Upper lobe of left lung (tissue), 4 donors: ENCODE measurements at regions not wholly inside any gene's neighbourhood (a gene's known extent, or its start where the extent isn't known, plus 50 kb on each side); places are given as distances from the start of the nearest gene placed in this dataset.

Source experiments
- CTCF ChIP-seq, 6 experiments: fragments of 450-650 bp in 4 of 6; fragments of 200-600 bp in 2 of 6; sonication (generic) in 2 of 6; IDR thresholded peaks; one replicate each; pipeline ENCODE4 v1.5.1; 2016 to 2019; ENCODE audit warnings: antibody characterized with exemption in 6 of 6
- POLR2A ChIP-seq, 4 donors: fragments of 450-650 bp; IDR thresholded peaks; one replicate each; pipeline ENCODE4 v1.5.1; 2016 to 2017; ENCODE audit warnings: antibody characterized with exemption in 4 of 4, mild to moderate bottlenecking in 2 of 4

- TF ChIP-seq CTCF (IDR thresholded peaks at IDR 0.05) = no peak
- no peak for TF ChIP-seq POLR2A (IDR thresholded peaks at IDR 0.05)
These were observed 464.0 kb upstream of the CDH4 start for GRCh38 chr20:60788070-60788469.
